LNCaP clone FGC (cell line): ENCODE measurements at regions not wholly inside any gene's neighbourhood (a gene's known extent, or its start where the extent isn't known, plus 50 kb on each side); places are given as distances from the start of the nearest gene placed in this dataset.
A peak's percentile ranks its signal among the peaks of the same experiment; 100 is the strongest.

Source experiments
- DNase-seq: peaks from one replicate; pipeline ENCODE4 v3.0.0-alpha.2; 2011; ENCODE audit warnings: low read depth
- H3K4me3 ChIP-seq: 2 replicates; pipeline ENCODE4 v1.5.1; 2011; ENCODE audit warnings: mild to moderate bottlenecking, low read depth, low read length, control low read depth
- CTCF ChIP-seq: IDR thresholded peaks from 2 replicates; pipeline ENCODE4 v1.5.1; 2012; ENCODE audit warnings: mild to moderate bottlenecking; ENCODE audit not compliant: control insufficient read depth, insufficient read depth; ENCODE audit errors: extremely low read depth

GRCh38 chr4:23384741-23385140 lies 505.1 kb downstream of the PPARGC1A start:
- no peak overlapping the region for H3K4me3 ChIP-seq
- DNase-seq: no peak
- TF ChIP-seq CTCF: no peak

GRCh38 chr4:23382879-23383278 lies 507.0 kb downstream of the PPARGC1A start:
- TF ChIP-seq CTCF: no peak
- H3K4me3 ChIP-seq: no peak overlapping the region

GRCh38 chr4:23374259-23374658 lies 515.6 kb downstream of the PPARGC1A start:
- no peak for TF ChIP-seq CTCF
- DNase-seq: no peak
- no peak overlapping the region for H3K4me3 ChIP-seq

More at GRCh38 chr4:23382879-23383278, 507.0 kb downstream of the PPARGC1A start:
- no peak for DNase-seq

GRCh38 chr4:23373261-23373660 lies 516.6 kb downstream of the PPARGC1A start:
- TF ChIP-seq CTCF: no peak
- DNase-seq: no peak
- H3K4me3 ChIP-seq: no peak overlapping the region

- H3K4me3 ChIP-seq: no peak overlapping the region
- no peak for DNase-seq
- no peak for TF ChIP-seq CTCF
Observed at GRCh38 chr4:23371533-23371932, 518.3 kb downstream of the PPARGC1A start.

GRCh38 chr4:23369331-23369730 lies 520.5 kb downstream of the PPARGC1A start:
- DNase-seq: no peak
- no peak for TF ChIP-seq CTCF
- no peak overlapping the region for H3K4me3 ChIP-seq

GRCh38 chr4:23368081-23368697 lies 521.7 kb downstream of the PPARGC1A start:
- DNase-seq: peak; percentile 25
- TF ChIP-seq CTCF: peak; percentile 41
- H3K4me3 ChIP-seq: no peak overlapping the region
